HG03378 (cell line): ENCODE measurements at regions not wholly inside any gene's neighbourhood (a gene's known extent, or its start where the extent isn't known, plus 50 kb on each side); places are given as distances from the start of the nearest gene placed in this dataset.
"Not testable (repeated sequence)": the region's sequence is repeated elsewhere in the genome, so short reads cannot be mapped to it uniquely, and the experiment has no call there.

ENCODE experiments used
- ATAC-seq: cut with Tn5 transposase; IDR thresholded peaks from one replicate; pipeline ENCODE4 v1.9.1; 2021; ENCODE audit warnings: mild to moderate bottlenecking, moderate library complexity; ENCODE audit not compliant: unreplicated experiment

GRCh38 chr13:65453982-65454381 is 1776.2 kb downstream of the PCDH9 start:
- ATAC-seq = no peak

- no peak for ATAC-seq
These were observed 1784.8 kb downstream of the PCDH9 start for GRCh38 chr13:65445340-65445739.

- no peak for ATAC-seq
These were observed 1794.5 kb downstream of the PCDH9 start for GRCh38 chr13:65435590-65435989.

- ATAC-seq = no peak
These were observed 1812.2 kb downstream of the PCDH9 start for GRCh38 chr13:65417953-65418352.

GRCh38 chr13:65416784-65417183 is 1813.4 kb downstream of the PCDH9 start:
- no peak for ATAC-seq

GRCh38 chr13:65414187-65414586 is 1815.9 kb downstream of the PCDH9 start:
- no peak for ATAC-seq

GRCh38 chr13:65411521-65411920 is 1818.6 kb downstream of the PCDH9 start:
- no peak for ATAC-seq

- no peak for ATAC-seq
These were observed 1819.3 kb downstream of the PCDH9 start for GRCh38 chr13:65410791-65411190.

- ATAC-seq = no peak
These were observed 1828.8 kb downstream of the PCDH9 start for GRCh38 chr13:65401315-65401714.

GRCh38 chr13:65400702-65401101 is 1829.4 kb downstream of the PCDH9 start:
- no peak for ATAC-seq

GRCh38 chr13:65387743-65388347 is 1842.3 kb downstream of the PCDH9 start:
- ATAC-seq = no peak

- ATAC-seq = no peak
These were observed 1851.1 kb downstream of the PCDH9 start for GRCh38 chr13:65378943-65379519.

GRCh38 chr13:65378484-65378883 is 1851.7 kb downstream of the PCDH9 start:
- no peak for ATAC-seq

- ATAC-seq = no peak
These were observed 1861.3 kb downstream of the PCDH9 start for GRCh38 chr13:65368832-65369231.

- no peak for ATAC-seq
These were observed 1876.2 kb downstream of the PCDH9 start for GRCh38 chr13:65353951-65354350.

GRCh38 chr13:65353150-65353549 is 1877.0 kb downstream of the PCDH9 start:
- ATAC-seq = not testable (repeated sequence)

- ATAC-seq = no peak
These were observed 1882.6 kb downstream of the PCDH9 start for GRCh38 chr13:65347420-65348030.

- no peak for ATAC-seq
These were observed 1886.1 kb downstream of the PCDH9 start for GRCh38 chr13:65343898-65344663.

GRCh38 chr13:65342541-65343337 is 1887.4 kb downstream of the PCDH9 start:
- ATAC-seq = no peak

GRCh38 chr13:65339241-65339640 is 1890.9 kb downstream of the PCDH9 start:
- no peak for ATAC-seq

GRCh38 chr13:65336916-65337315 is 1893.2 kb downstream of the PCDH9 start:
- no peak for ATAC-seq
